IPS-NIHi11 (cell line): ENCODE measurements at regions not wholly inside any gene's neighbourhood (a gene's known extent, or its start where the extent isn't known, plus 50 kb on each side); places are given as distances from the start of the nearest gene placed in this dataset.
"Not testable (repeated sequence)": the region's sequence is repeated elsewhere in the genome, so short reads cannot be mapped to it uniquely, and the experiment has no call there.

Source experiments
- DNase-seq: peaks from one replicate; pipeline ENCODE4 v3.0.0; 2012; ENCODE audit warnings: mixed read lengths, low spot score

GRCh38 chr1:120941066-120941465 is 51.5 kb downstream of the PPIAL4A start:
- DNase-seq = not testable (repeated sequence)

GRCh38 chr1:120941836-120942217 is 52.3 kb downstream of the PPIAL4A start:
- DNase-seq = not testable (repeated sequence)

- peak; percentile 22 for DNase-seq
Observed at GRCh38 chr1:120942218-120942944, 52.8 kb downstream of the PPIAL4A start.

GRCh38 chr1:120942945-120943319 is 53.4 kb downstream of the PPIAL4A start:
- DNase-seq = not testable (repeated sequence)

GRCh38 chr1:120944691-120945090 is 55.1 kb downstream of the PPIAL4A start:
- not testable (repeated sequence) for DNase-seq

GRCh38 chr1:120945122-120945521 is 55.6 kb downstream of the PPIAL4A start:
- not testable (repeated sequence) for DNase-seq

- DNase-seq = not testable (repeated sequence)
Observed at GRCh38 chr1:120947114-120947513, 57.5 kb downstream of the PPIAL4A start.

- not testable (repeated sequence) for DNase-seq
Observed at GRCh38 chr1:120949724-120950123, 60.2 kb downstream of the PPIAL4A start.

GRCh38 chr1:120950633-120951032 is 61.1 kb downstream of the PPIAL4A start:
- DNase-seq = not testable (repeated sequence)

GRCh38 chr1:120951100-120951499 is 61.5 kb downstream of the PPIAL4A start:
- not testable (repeated sequence) for DNase-seq

GRCh38 chr1:120952207-120952870 is 62.8 kb downstream of the PPIAL4A start:
- not testable (repeated sequence) for DNase-seq

GRCh38 chr1:120952871-120953265 is 63.3 kb downstream of the PPIAL4A start:
- DNase-seq = not testable (repeated sequence)

- DNase-seq = no peak
Observed at GRCh38 chr1:120954736-120955135, 65.2 kb downstream of the PPIAL4A start.

GRCh38 chr1:120955961-120956360 is 66.4 kb downstream of the PPIAL4A start:
- DNase-seq = not testable (repeated sequence)

GRCh38 chr1:120966018-120966417 is 76.4 kb downstream of the PPIAL4A start:
- not testable (repeated sequence) for DNase-seq

- not testable (repeated sequence) for DNase-seq
Observed at GRCh38 chr1:120972863-120973262, 83.3 kb downstream of the PPIAL4A start.

- not testable (repeated sequence) for DNase-seq
Observed at GRCh38 chr1:120973836-120974235, 84.3 kb downstream of the PPIAL4A start.

- not testable (repeated sequence) for DNase-seq
Observed at GRCh38 chr1:120977279-120977678, 87.7 kb downstream of the PPIAL4A start.

- not testable (repeated sequence) for DNase-seq
Observed at GRCh38 chr1:120981489-120982094, 92.0 kb downstream of the PPIAL4A start.

GRCh38 chr1:120994614-120995013 is 105.0 kb downstream of the PPIAL4A start:
- DNase-seq = not testable (repeated sequence)

- not testable (repeated sequence) for DNase-seq
Observed at GRCh38 chr1:120995025-120995424, 105.5 kb downstream of the PPIAL4A start.

GRCh38 chr1:121001090-121001726 is 111.6 kb downstream of the PPIAL4A start:
- not testable (repeated sequence) for DNase-seq
